Urinary bladder (tissue), 3 donors: ENCODE measurements at regions not wholly inside any gene's neighbourhood (a gene's known extent, or its start where the extent isn't known, plus 50 kb on each side); places are given as distances from the start of the nearest gene placed in this dataset.

Experiments
- DNase-seq: peaks from one replicate; pipeline ENCODE4 v3.0.0-alpha.2; 2015; ENCODE audit errors: extremely low spot score
- H3K27ac ChIP-seq: one replicate; pipeline ENCODE4 v1.5.1; 2013; ENCODE audit warnings: low read depth, mild to moderate bottlenecking, moderate library complexity
- H3K36me3 ChIP-seq: one replicate; pipeline ENCODE4 v1.6.1; 2013; ENCODE audit warnings: mild to moderate bottlenecking, moderate library complexity; ENCODE audit not compliant: insufficient read depth
- H3K4me1 ChIP-seq: one replicate; pipeline ENCODE4 v1.6.1; 2013; ENCODE audit warnings: mild to moderate bottlenecking, moderate library complexity; ENCODE audit not compliant: insufficient read depth
- H3K4me3 ChIP-seq: one replicate; pipeline ENCODE4 v1.5.1; 2013; ENCODE audit warnings: low read depth, low read length
- WGBS: extraction: QIAGEN DNeasy Blood & Tissue Kit; methylation state at CpG from one replicate; pipeline ENCODE4 v1.1.7; 2013; 5-methylcytosine and 5-hydroxymethylcytosine counted together
- donor health status: healthy with polysubstance abuse.
- donor health status: healthy.

DNA sequence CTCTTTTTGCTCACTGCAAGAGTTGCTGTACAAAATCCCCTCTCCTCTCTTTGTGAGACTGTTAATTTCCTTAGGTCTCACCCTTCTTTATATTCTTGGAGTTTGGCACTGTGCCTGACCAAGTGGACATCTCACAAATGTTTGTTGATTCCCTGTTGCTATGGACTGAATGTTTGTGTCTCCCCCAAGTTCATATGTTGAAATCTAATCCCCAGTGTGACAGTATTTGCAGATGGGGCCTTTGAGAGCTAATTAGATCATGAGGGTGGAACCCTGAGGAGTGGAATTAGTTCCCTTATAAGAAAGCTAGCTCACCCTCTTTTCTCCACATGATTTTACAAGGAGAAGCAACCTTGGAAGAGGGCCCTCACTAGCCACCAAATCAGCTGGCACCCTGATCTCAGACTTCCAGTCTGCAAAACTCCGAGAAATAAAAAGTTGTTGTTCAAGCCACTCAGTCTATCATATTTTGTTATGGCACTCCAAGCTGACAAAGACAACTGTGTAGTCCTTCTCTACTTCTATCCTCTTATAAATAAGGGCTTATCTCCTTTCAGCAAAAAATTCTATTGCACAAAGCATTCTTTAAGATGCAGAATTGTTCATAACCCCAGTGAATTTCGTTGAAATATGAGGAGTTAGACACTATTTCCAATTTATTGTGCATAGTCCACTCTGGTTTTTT is 65.5 kb upstream of the NPHP3 start:
- H3K36me3 ChIP-seq, result no peaks in the 10 kb centered on the region
- no peak overlapping the region for H3K4me3 ChIP-seq
- 17% methylated on average over 2 of the region's 2 CpGs for WGBS
- no peak overlapping the region for H3K27ac ChIP-seq
- peak; percentile 33 for DNase-seq
- H3K4me1 ChIP-seq, result no peaks in the 10 kb centered on the region

DNA sequence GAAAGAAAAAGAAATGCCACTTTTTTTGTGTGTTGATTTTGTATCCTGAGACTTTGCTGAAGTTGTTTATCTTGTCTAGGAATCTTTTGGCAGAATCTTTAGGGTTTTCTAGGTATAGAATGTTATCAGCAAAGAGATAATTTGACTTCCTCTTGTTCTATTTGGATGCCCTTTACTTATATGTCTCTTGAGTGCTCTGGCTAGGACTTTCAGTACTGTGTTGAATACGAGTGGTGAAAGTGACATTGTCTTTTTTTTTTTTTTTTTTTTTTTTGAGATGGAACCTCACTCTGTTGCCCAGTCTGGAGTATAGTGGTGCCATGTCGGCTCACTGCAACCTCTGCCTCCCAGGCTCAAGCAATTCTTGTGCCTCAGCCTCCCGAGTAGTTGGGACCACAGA is 64.7 kb upstream of the NPHP3 start:
- Histone ChIP-seq H3K4me3 (no peak overlapping the region), H3K27ac (no peak overlapping the region), H3K4me1 (no peaks in the 10 kb centered on the region), H3K36me3 (no peaks in the 10 kb centered on the region)
- no peak for DNase-seq
- WGBS, result 72% methylated on average over 3 of the region's 3 CpGs

DNA sequence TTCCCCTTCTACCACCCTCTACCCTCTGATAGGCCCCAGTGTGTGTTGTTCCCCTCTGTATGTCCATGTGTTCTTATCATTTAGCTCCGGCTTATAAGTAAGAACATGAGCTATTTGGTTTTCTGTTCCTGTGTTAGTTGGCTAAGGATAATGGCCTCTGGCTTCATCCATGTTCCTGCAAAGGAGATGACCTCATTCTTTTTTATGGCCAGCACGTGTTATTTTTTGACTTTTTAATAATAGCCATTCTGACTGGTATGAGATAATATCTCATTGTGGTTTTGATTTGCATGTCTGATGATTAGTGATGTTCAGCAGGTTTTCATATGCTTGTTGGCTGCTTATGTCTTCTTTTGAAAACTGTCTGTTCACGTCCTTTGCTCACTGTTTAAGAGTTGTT is 63.1 kb upstream of the NPHP3 start:
- DNase-seq, result no peak
- Histone ChIP-seq H3K27ac (no peak overlapping the region), H3K4me1 (no peaks in the 10 kb centered on the region)

GRCh38 chr3:132784502-132785025 is 62.4 kb upstream of the NPHP3 start:
- WGBS, result 92% methylated on average over 1 of the region's 1 CpG
- H3K27ac ChIP-seq, result no peak overlapping the region

More for the DNA sequence above, 63.1 kb upstream of the NPHP3 start:
- Histone ChIP-seq H3K4me3 (no peak overlapping the region), H3K36me3 (no peaks in the 10 kb centered on the region)
- WGBS, result 27% methylated on average over 3 of the region's 3 CpGs

GRCh38 chr3:132783152-132783551 is 60.9 kb upstream of the NPHP3 start:
- Histone ChIP-seq H3K27ac (no peak overlapping the region), H3K36me3 (no peaks in the 10 kb centered on the region), H3K4me3 (no peak overlapping the region), H3K4me1 (no peaks in the 10 kb centered on the region)
- DNase-seq, result no peak

More at GRCh38 chr3:132784502-132785025, 62.4 kb upstream of the NPHP3 start:
- no peaks in the 10 kb centered on the region for H3K4me1 ChIP-seq
- no peaks in the 10 kb centered on the region for H3K36me3 ChIP-seq
- DNase-seq, result no peak
- no peak overlapping the region for H3K4me3 ChIP-seq

DNA sequence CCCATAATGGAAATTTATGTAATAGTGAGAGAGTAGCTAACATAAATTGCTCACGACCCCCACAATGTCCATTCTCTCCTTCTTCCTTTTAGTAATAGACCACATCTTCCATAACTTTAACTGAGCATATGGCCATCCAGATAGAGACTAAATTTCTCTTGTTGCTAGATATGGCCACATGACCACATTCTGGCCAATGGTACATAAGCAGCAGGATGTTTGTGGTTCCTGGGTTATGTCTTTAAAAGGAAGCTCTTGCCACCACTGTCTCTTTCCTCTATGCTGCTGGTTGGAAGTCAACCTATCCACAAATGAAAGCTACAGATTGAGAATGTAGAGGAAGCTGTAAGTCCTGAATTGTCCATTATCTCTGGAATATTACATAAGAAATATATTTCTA is 59.7 kb upstream of the NPHP3 start:
- no peak for DNase-seq
- Histone ChIP-seq H3K4me1 (no peaks in the 10 kb centered on the region), H3K4me3 (no peak overlapping the region), H3K27ac (no peak overlapping the region), H3K36me3 (no peaks in the 10 kb centered on the region)
- WGBS, result 85% methylated on average over 1 of the region's 1 CpG

GRCh38 chr3:132777171-132777570 is 55.0 kb upstream of the NPHP3 start:
- Histone ChIP-seq H3K4me3 (no peak overlapping the region), H3K27ac (no peak overlapping the region), H3K4me1 (no peaks in the 10 kb centered on the region), H3K36me3 (no peaks in the 10 kb centered on the region)
- no peak for DNase-seq
- WGBS, result 74% methylated on average over 3 of the region's 3 CpGs

DNA sequence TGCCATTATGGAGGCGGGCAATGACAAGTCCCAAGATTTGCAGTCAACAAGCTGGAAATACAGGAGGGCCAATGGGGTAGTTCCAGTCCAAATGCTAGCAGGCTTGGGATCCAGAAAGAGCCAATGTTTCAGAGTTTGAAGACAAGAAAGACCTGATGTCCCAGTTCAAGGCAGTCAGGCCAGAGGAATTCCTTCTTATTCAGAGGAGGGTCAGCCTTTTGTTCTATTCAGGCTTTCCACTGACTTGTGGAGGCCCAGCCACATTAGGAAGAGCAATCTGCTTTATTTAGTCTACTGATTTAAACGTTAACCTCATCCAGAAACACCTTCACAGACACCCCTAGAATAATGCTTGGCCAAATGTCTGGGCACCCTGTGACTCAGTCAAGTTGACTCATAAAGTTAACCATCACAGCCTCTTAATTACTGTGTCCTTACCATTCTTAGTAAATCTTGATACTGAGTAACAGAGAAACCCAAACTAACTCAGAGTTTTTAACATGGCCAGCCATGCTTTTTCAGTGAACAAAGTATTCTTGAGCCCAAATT is 50.9 kb upstream of the NPHP3 start:
- no peak for DNase-seq
- Histone ChIP-seq H3K36me3 (no peaks in the 10 kb centered on the region), H3K4me1 (no peaks in the 10 kb centered on the region), H3K4me3 (no peak overlapping the region), H3K27ac (no peak overlapping the region)
- 74% methylated on average over 2 of the region's 2 CpGs for WGBS

GRCh38 chr3:132772252-132772651 is 50.0 kb upstream of the NPHP3 start:
- no peaks in the 10 kb centered on the region for H3K4me1 ChIP-seq
- H3K4me3 ChIP-seq, result no peak overlapping the region
- H3K36me3 ChIP-seq, result no peaks in the 10 kb centered on the region
- no peak for DNase-seq
- H3K27ac ChIP-seq, result no peak overlapping the region
